Neutrophil (primary cell): ENCODE measurements at regions not wholly inside any gene's neighbourhood (a gene's known extent, or its start where the extent isn't known, plus 50 kb on each side); places are given as distances from the start of the nearest gene placed in this dataset.

ENCODE experiments used
- H3K27ac ChIP-seq: fragments of 200-600 bp; sonication (generic); 2 replicates; pipeline ENCODE4 v1.5.1; 2016; ENCODE audit warnings: mild to moderate bottlenecking, moderate library complexity
- H3K27me3 ChIP-seq: fragments of 200-600 bp; sonication (generic); 2 replicates; pipeline ENCODE4 v1.6.0; 2016; ENCODE audit warnings: mild to moderate bottlenecking
- H3K36me3 ChIP-seq: fragments of 200-600 bp; sonication (generic); 2 replicates; pipeline ENCODE4 v1.5.1; 2017
- H3K4me1 ChIP-seq, 2 experiments: fragments of 200-600 bp in 1 of 2; sonication (generic) in 1 of 2; 1 replicate in 1 of 2; 2 replicates in 1 of 2; pipeline versions ENCODE4 v1.5.1 to v1.6.1; 2013 to 2016; ENCODE audit warnings: low read depth in 1 of 2, low read length in 1 of 2, mild to moderate bottlenecking in 1 of 2, moderate library complexity in 1 of 2; ENCODE audit not compliant: control insufficient read depth in 1 of 2, insufficient read depth in 1 of 2
- H3K4me3 ChIP-seq, 2 experiments: fragments of 200-600 bp in 1 of 2; sonication (generic) in 1 of 2; 1 replicate in 1 of 2; 2 replicates in 1 of 2; pipeline ENCODE4 v1.5.1; 2013 to 2016; ENCODE audit warnings: low read depth in 1 of 2, low read length in 1 of 2, mild to moderate bottlenecking in 1 of 2, moderate library complexity in 1 of 2
- H3K9me3 ChIP-seq: fragments of 200-600 bp; sonication (generic); 2 replicates; pipeline ENCODE4 v1.5.1; 2016
- CTCF ChIP-seq: fragments of 200-600 bp; sonication (generic); IDR thresholded peaks from 2 replicates; pipeline ENCODE4 v1.5.1; 2016; ENCODE audit warnings: antibody characterized with exemption

DNA sequence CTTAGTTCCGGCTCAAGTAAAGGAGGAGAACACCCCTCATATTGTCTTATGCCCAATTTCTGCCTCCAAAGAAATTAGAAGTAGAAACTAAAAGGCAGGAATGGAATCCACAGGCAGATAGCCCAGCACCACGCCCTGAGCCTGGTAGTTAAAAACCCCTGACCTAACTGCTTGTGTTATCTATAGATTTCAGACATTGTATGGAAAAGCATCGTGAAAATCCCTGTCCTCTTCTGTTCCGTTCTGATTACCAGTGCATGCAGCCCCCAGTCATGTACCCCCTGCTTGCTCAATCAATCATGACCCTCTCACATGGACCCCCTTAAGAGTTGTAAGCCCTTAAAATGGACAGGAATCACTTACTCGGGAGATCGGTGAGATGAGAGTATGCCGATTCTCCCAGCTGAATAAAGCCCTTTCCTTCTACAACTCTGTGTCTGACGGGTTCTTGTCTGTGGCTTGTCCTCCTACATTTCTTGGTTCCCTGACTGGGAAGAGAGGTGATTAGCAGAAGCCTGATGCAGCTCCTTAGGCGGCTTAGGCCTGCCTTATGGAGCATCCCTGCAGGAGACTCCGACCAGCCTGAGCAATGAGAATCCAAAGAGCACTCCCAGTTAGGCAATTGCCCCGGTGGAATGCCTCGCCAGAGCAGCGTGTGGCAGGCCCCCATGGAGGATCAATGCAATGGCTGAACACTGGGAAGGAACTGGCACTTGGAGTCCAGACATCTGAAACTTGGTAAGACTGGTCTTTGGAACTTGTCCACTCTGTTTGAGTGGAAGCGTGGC lies 362.6 kb upstream of the TCF4 start:
- H3K4me1 ChIP-seq: no peaks in the 10 kb centered on the region
- no peak for TF ChIP-seq CTCF
- no peaks in the 10 kb centered on the region for H3K9me3 ChIP-seq
- H3K36me3 ChIP-seq: no peaks in the 10 kb centered on the region
- H3K27ac ChIP-seq: no peak overlapping the region
- H3K27me3 ChIP-seq: no peaks in the 10 kb centered on the region
- no peak overlapping the region for H3K4me3 ChIP-seq

GRCh38 chr18:55934821-55935220 lies 346.8 kb upstream of the TCF4 start:
- H3K36me3 ChIP-seq: no peaks in the 10 kb centered on the region
- peaks cover 3% of the 10 kb centered on the region for H3K9me3 ChIP-seq
- H3K4me1 ChIP-seq: no peaks in the 10 kb centered on the region
- TF ChIP-seq CTCF: no peak
- H3K4me3 ChIP-seq: no peak overlapping the region
- H3K27ac ChIP-seq: no peak overlapping the region
- H3K27me3 ChIP-seq: no peaks in the 10 kb centered on the region

GRCh38 chr18:55932675-55933074 lies 344.7 kb upstream of the TCF4 start:
- Histone ChIP-seq H3K4me3 (no peak overlapping the region), H3K27ac (no peak overlapping the region), H3K4me1 (no peaks in the 10 kb centered on the region), H3K36me3 (no peaks in the 10 kb centered on the region), H3K27me3 (no peaks in the 10 kb centered on the region), H3K9me3 (peaks cover 3% of the 10 kb centered on the region)
- no peak for TF ChIP-seq CTCF

DNA sequence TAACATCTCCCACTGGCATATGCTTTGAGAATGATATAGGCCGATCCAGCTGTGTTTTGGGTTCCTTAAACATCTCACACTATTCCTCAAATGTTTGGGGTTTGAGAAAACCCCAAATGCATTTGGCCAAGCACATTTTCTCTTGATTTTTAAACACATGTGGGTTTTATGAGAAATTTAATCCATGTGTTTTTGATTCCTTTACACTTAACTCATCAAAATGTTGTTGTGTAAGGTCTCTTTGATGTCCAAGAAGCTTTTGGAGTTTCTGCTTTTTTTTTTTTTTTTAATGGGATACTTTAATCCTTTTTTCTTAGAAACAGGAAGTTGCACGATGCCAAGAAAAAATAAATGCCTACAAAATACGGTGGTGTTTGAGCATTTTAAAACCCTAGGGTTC lies 339.8 kb upstream of the TCF4 start:
- Histone ChIP-seq H3K4me3 (no peak overlapping the region), H3K4me1 (no peaks in the 10 kb centered on the region), H3K27me3 (no peaks in the 10 kb centered on the region), H3K27ac (no peak overlapping the region), H3K36me3 (no peaks in the 10 kb centered on the region), H3K9me3 (no peaks in the 10 kb centered on the region)
- no peak for TF ChIP-seq CTCF

DNA sequence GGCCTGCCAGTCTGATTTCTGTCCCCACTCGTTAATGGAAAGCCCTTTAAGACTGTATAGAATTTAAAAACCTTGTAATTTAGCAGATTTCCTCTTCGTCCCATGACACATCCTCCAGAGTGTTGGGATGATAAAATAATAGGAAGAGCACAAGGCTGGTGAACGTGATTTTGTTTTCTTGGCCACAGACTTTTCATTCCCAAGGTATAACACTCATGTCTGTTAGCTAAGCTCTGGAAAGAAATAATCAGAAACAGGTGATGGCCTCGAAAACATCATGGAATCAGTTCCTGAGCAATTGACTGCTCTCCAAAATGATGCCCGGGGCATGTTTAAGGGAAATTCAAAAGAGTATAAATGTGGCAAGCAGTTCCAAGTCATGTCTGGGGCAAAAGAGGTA lies 337.8 kb upstream of the TCF4 start:
- TF ChIP-seq CTCF: no peak
- no peak overlapping the region for H3K4me3 ChIP-seq
- H3K4me1 ChIP-seq: no peaks in the 10 kb centered on the region
- no peaks in the 10 kb centered on the region for H3K27me3 ChIP-seq
- H3K9me3 ChIP-seq: no peaks in the 10 kb centered on the region
- H3K36me3 ChIP-seq: no peaks in the 10 kb centered on the region
- no peak overlapping the region for H3K27ac ChIP-seq
